IPS-20b (cell line): ENCODE measurements at regions not wholly inside any gene's neighbourhood (a gene's known extent, or its start where the extent isn't known, plus 50 kb on each side); places are given as distances from the start of the nearest gene placed in this dataset.

ENCODE experiments used
- H3K27ac ChIP-seq: one replicate; pipeline ENCODE4 v1.5.1; 2013; ENCODE audit warnings: low read length
- H3K27me3 ChIP-seq: 2 replicates; pipeline ENCODE4 v1.6.1; 2013; ENCODE audit warnings: mild to moderate bottlenecking, low read length, inconsistent platforms; ENCODE audit not compliant: insufficient read depth
- H3K36me3 ChIP-seq: 2 replicates; pipeline ENCODE4 v1.6.1; 2013; ENCODE audit warnings: low read depth, mild to moderate bottlenecking, inconsistent platforms, low read length, moderate library complexity; ENCODE audit not compliant: insufficient read depth
- H3K4me1 ChIP-seq: 2 replicates; pipeline ENCODE4 v1.6.1; 2013; ENCODE audit warnings: mild to moderate bottlenecking, control low read depth, inconsistent platforms, low read length, moderate library complexity; ENCODE audit not compliant: insufficient read depth
- H3K4me3 ChIP-seq: 2 replicates; pipeline ENCODE4 v1.5.1; 2013; ENCODE audit warnings: mild to moderate bottlenecking, low read length, inconsistent platforms
- H3K9ac ChIP-seq: 2 replicates; pipeline ENCODE4 v1.6.1; 2013; ENCODE audit warnings: low read depth, mild to moderate bottlenecking, inconsistent platforms, low read length, moderate library complexity
- H3K9me3 ChIP-seq: 2 replicates; pipeline ENCODE4 v1.6.1; 2013; ENCODE audit warnings: mild to moderate bottlenecking, low read depth, low read length, inconsistent platforms; ENCODE audit not compliant: insufficient read depth

- Histone ChIP-seq H3K4me3 (no peak overlapping the region), H3K9ac (no peak overlapping the region), H3K9me3 (no peaks in the 10 kb centered on the region), H3K27ac (no peak overlapping the region), H3K27me3 (no peaks in the 10 kb centered on the region), H3K36me3 (no peaks in the 10 kb centered on the region), H3K4me1 (no peaks in the 10 kb centered on the region)
Observed at GRCh38 chr5:135279328-135279727, 119.7 kb downstream of the MACROH2A1 start.

- no peak overlapping the region for H3K27ac ChIP-seq
Observed at GRCh38 chr5:135276151-135276550, 122.9 kb downstream of the MACROH2A1 start.

GRCh38 chr5:135273212-135273611 is 125.8 kb downstream of the MACROH2A1 start:
- H3K36me3 ChIP-seq: no peaks in the 10 kb centered on the region
- no peaks in the 10 kb centered on the region for H3K27me3 ChIP-seq
- H3K4me1 ChIP-seq: no peaks in the 10 kb centered on the region
- no peaks in the 10 kb centered on the region for H3K9me3 ChIP-seq
- no peak overlapping the region for H3K27ac ChIP-seq
- H3K9ac ChIP-seq: no peak overlapping the region
- H3K4me3 ChIP-seq: no peak overlapping the region

More at GRCh38 chr5:135276151-135276550, 122.9 kb downstream of the MACROH2A1 start:
- Histone ChIP-seq H3K9me3 (no peaks in the 10 kb centered on the region), H3K9ac (no peak overlapping the region), H3K4me3 (no peak overlapping the region), H3K4me1 (no peaks in the 10 kb centered on the region), H3K36me3 (no peaks in the 10 kb centered on the region), H3K27me3 (no peaks in the 10 kb centered on the region)

GRCh38 chr5:135272311-135272805 is 126.7 kb downstream of the MACROH2A1 start:
- Histone ChIP-seq H3K9ac (no peak overlapping the region), H3K27ac (no peak overlapping the region), H3K4me3 (no peak overlapping the region), H3K4me1 (no peaks in the 10 kb centered on the region), H3K9me3 (no peaks in the 10 kb centered on the region), H3K36me3 (no peaks in the 10 kb centered on the region), H3K27me3 (no peaks in the 10 kb centered on the region)

- H3K9ac ChIP-seq: no peak overlapping the region
- H3K4me3 ChIP-seq: no peak overlapping the region
- H3K27ac ChIP-seq: no peak overlapping the region
- no peaks in the 10 kb centered on the region for H3K4me1 ChIP-seq
- no peaks in the 10 kb centered on the region for H3K27me3 ChIP-seq
- no peaks in the 10 kb centered on the region for H3K36me3 ChIP-seq
- no peaks in the 10 kb centered on the region for H3K9me3 ChIP-seq
Observed at GRCh38 chr5:135271533-135272310, 127.3 kb downstream of the MACROH2A1 start.

- Histone ChIP-seq H3K4me1 (no peaks in the 10 kb centered on the region), H3K9ac (no peak overlapping the region), H3K27ac (no peak overlapping the region), H3K4me3 (no peak overlapping the region), H3K9me3 (no peaks in the 10 kb centered on the region), H3K36me3 (no peaks in the 10 kb centered on the region), H3K27me3 (no peaks in the 10 kb centered on the region)
Observed at GRCh38 chr5:135269931-135270421, 129.1 kb downstream of the MACROH2A1 start.

- H3K27ac ChIP-seq: no peak overlapping the region
- no peaks in the 10 kb centered on the region for H3K4me1 ChIP-seq
- H3K4me3 ChIP-seq: no peak overlapping the region
- H3K27me3 ChIP-seq: no peaks in the 10 kb centered on the region
- H3K36me3 ChIP-seq: no peaks in the 10 kb centered on the region
- no peaks in the 10 kb centered on the region for H3K9me3 ChIP-seq
- H3K9ac ChIP-seq: no peak overlapping the region
Observed at GRCh38 chr5:135269199-135269598, 129.8 kb downstream of the MACROH2A1 start.

GRCh38 chr5:135266975-135267374 is 132.1 kb downstream of the MACROH2A1 start:
- no peak overlapping the region for H3K9ac ChIP-seq
- no peaks in the 10 kb centered on the region for H3K4me1 ChIP-seq
- H3K9me3 ChIP-seq: peaks cover 5% of the 10 kb centered on the region; the same call in 1 of the 2 replicates
- no peak overlapping the region for H3K4me3 ChIP-seq
- H3K27me3 ChIP-seq: no peaks in the 10 kb centered on the region
- no peaks in the 10 kb centered on the region for H3K36me3 ChIP-seq
- no peak overlapping the region for H3K27ac ChIP-seq

- Histone ChIP-seq H3K36me3 (no peaks in the 10 kb centered on the region), H3K9ac (no peak overlapping the region), H3K9me3 (peaks cover 9% of the 10 kb centered on the region; the same call in 1 of the 2 replicates), H3K4me1 (no peaks in the 10 kb centered on the region), H3K27me3 (no peaks in the 10 kb centered on the region), H3K4me3 (no peak overlapping the region), H3K27ac (no peak overlapping the region)
Observed at GRCh38 chr5:135266303-135266635, 132.8 kb downstream of the MACROH2A1 start.

GRCh38 chr5:135265497-135266302 is 133.3 kb downstream of the MACROH2A1 start:
- no peak overlapping the region for H3K4me3 ChIP-seq

GRCh38 chr5:135264451-135265440 is 134.3 kb downstream of the MACROH2A1 start:
- H3K36me3 ChIP-seq: no peaks in the 10 kb centered on the region
- no peaks in the 10 kb centered on the region for H3K27me3 ChIP-seq
- no peak overlapping the region for H3K27ac ChIP-seq
- no peaks in the 10 kb centered on the region for H3K4me1 ChIP-seq
- H3K9ac ChIP-seq: no peak overlapping the region
- peaks cover 9% of the 10 kb centered on the region for H3K9me3 ChIP-seq
- no peak overlapping the region for H3K4me3 ChIP-seq

More at GRCh38 chr5:135265497-135266302, 133.3 kb downstream of the MACROH2A1 start:
- no peaks in the 10 kb centered on the region for H3K4me1 ChIP-seq
- H3K9ac ChIP-seq: no peak overlapping the region
- H3K9me3 ChIP-seq: peaks cover 9% of the 10 kb centered on the region
- H3K36me3 ChIP-seq: no peaks in the 10 kb centered on the region
- no peaks in the 10 kb centered on the region for H3K27me3 ChIP-seq
- no peak overlapping the region for H3K27ac ChIP-seq
